ENCODE measurements at regions not wholly inside any gene's neighbourhood (a gene's known extent, or its start where the extent isn't known, plus 50 kb on each side); places are given as distances from the start of the nearest gene placed in this dataset.

DNA sequence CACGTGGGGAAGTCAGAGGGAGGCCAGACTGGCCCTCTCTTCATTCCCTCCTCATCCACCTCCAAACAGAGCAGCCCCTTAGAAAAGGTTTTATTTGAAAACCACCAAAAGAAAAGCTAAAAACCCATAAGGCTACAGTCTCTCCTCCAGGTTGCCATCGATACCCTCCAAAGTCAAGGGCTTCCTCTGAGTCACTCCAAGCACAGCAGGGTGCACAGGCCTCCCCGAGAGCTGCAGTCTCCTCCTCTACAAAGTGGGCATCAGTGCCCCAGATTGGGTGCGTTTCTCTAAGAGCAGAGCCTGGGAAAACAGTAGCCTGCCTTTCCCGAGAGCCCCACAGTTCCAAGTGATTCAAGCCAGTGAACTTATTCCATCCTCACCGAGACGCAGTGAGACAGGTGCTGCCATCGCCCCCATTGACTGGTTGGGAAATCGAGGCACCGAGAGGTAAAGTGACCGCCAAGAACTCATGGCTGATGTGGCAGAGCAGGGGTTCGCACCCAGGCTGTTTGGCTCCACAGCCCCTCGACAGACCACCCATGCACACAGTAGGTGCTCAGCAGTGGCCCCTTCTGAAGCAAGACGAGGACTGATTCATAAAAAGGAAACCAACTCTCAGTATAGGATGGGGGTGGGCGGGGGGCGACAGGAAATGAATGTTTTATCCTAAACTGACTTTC lies 91.7 kb upstream of the SHISAL1 start:
- BruUV-seq (replicated peaks) = no TSS peak
- Histone ChIP-seq H3K27ac (ENCODE audit: control insufficient read depth, insufficient read depth) (no peak overlapping the region), H3K36me3 (ENCODE audit: control insufficient read depth in 2 of 2, insufficient read depth in 2 of 2, low read length in 1 of 2) (no peaks in the 10 kb centered on the region), H2AFZ (ENCODE audit: control insufficient read depth, low read depth, low read length) (no peak overlapping the region), H3K79me2 (ENCODE audit: control insufficient read depth, insufficient read depth, low read length) (no peaks in the 10 kb centered on the region), H3K9me3 (replicated peaks; ENCODE audit: control insufficient read depth, insufficient read depth, low read length) (no peaks in the 10 kb centered on the region), H3K4me3 (no peak overlapping the region), H4K20me1 (ENCODE audit: control insufficient read depth, insufficient read depth) (no peaks in the 10 kb centered on the region), H3K9ac (ENCODE audit: control insufficient read depth, insufficient read depth, low read length) (no peak overlapping the region), H3K4me1 (ENCODE audit: control insufficient read depth, insufficient read depth, low read length) (no peaks in the 10 kb centered on the region), H3K4me2 (ENCODE audit: control insufficient read depth, insufficient read depth) (no peak overlapping the region), H3K27me3 (replicated peaks in 1 of 2; ENCODE audit: control insufficient read depth in 2 of 2, insufficient read depth in 2 of 2, low read length in 1 of 2) (no peaks in the 10 kb centered on the region; a peak in 2 of 4 replicates)
- WGBS (ENCODE audit: insufficient coverage, insufficient replicate concordance, low lambda C conversion rate, missing lambda C conversion rate) = 34% methylated on average over 16 of the region's 16 CpGs
- ChIA-PET RAD21 (ENCODE audit: unreplicated experiment) (no interaction called here), SMC1A (ENCODE audit: uncharacterized antibody, unreplicated experiment) (no interaction called here), POLR2A (no interaction called here), CTCF (no interaction called here)
- in situ Hi-C loops (cut with MboI) (no loop called here), intact Hi-C loops (cut with micrococcal nuclease; ENCODE audit: unreplicated experiment) (no loop called here)
- DNase-seq (ENCODE audit: low read depth, low spot score) (no peak), ATAC-seq (no peak), FAIRE-seq (no peak)
- TF ChIP-seq, protein P1, sequence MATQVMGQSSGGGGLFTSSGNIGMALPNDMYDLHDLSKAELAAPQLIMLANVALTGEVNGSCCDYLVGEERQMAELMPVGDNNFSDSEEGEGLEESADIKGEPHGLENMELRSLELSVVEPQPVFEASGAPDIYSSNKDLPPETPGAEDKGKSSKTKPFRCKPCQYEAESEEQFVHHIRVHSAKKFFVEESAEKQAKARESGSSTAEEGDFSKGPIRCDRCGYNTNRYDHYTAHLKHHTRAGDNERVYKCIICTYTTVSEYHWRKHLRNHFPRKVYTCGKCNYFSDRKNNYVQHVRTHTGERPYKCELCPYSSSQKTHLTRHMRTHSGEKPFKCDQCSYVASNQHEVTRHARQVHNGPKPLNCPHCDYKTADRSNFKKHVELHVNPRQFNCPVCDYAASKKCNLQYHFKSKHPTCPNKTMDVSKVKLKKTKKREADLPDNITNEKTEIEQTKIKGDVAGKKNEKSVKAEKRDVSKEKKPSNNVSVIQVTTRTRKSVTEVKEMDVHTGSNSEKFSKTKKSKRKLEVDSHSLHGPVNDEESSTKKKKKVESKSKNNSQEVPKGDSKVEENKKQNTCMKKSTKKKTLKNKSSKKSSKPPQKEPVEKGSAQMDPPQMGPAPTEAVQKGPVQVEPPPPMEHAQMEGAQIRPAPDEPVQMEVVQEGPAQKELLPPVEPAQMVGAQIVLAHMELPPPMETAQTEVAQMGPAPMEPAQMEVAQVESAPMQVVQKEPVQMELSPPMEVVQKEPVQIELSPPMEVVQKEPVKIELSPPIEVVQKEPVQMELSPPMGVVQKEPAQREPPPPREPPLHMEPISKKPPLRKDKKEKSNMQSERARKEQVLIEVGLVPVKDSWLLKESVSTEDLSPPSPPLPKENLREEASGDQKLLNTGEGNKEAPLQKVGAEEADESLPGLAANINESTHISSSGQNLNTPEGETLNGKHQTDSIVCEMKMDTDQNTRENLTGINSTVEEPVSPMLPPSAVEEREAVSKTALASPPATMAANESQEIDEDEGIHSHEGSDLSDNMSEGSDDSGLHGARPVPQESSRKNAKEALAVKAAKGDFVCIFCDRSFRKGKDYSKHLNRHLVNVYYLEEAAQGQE (IDR thresholded peaks at IDR 0.05; ENCODE audit: low read depth, low read length) = no peak
- TF ChIP-seq NR2C1 (IDR thresholded peaks at IDR 0.05) = no peak
- TF ChIP-seq JUNB (IDR thresholded peaks at IDR 0.05) = no peak

All from GM12878 (cell line).